ENCODE measurements at regions not wholly inside any gene's neighbourhood (a gene's known extent, or its start where the extent isn't known, plus 50 kb on each side); places are given as distances from the start of the nearest gene placed in this dataset.

GRCh38 chr1:59089036-59089798, 207.7 kb upstream of the FGGY start:
- ATAC-seq (no peak), DNase-seq (no peak)

GRCh38 chr1:59089922-59090457, 206.9 kb upstream of the FGGY start:
- ATAC-seq (no peak), DNase-seq (no peak)

GRCh38 chr1:59092126-59092525, 204.8 kb upstream of the FGGY start:
- no peak for ATAC-seq
- no peak for DNase-seq

GRCh38 chr1:59094001-59094400, 202.9 kb upstream of the FGGY start:
- no peak for ATAC-seq
- no peak for DNase-seq

- no peak for DNase-seq
- ATAC-seq = no peak
Measured at GRCh38 chr1:59096501-59096900, 200.4 kb upstream of the FGGY start.

- ATAC-seq (no peak), DNase-seq (no peak)
Measured at GRCh38 chr1:59098655-59099054, 198.2 kb upstream of the FGGY start.

- no peak for ATAC-seq
Measured at GRCh38 chr1:59100708-59101374, 196.1 kb upstream of the FGGY start.

GRCh38 chr1:59101518-59101917, 195.4 kb upstream of the FGGY start:
- DNase-seq (no peak), ATAC-seq (no peak)

More at GRCh38 chr1:59100708-59101374, 196.1 kb upstream of the FGGY start:
- no peak for DNase-seq

- DNase-seq (no peak), ATAC-seq (no peak)
Measured at GRCh38 chr1:59103457-59103856, 193.4 kb upstream of the FGGY start.

GRCh38 chr1:59104191-59104760, 192.6 kb upstream of the FGGY start:
- ATAC-seq (no peak), DNase-seq (no peak)

- ATAC-seq (no peak), DNase-seq (no peak)
Measured at GRCh38 chr1:59105548-59106507, 191.1 kb upstream of the FGGY start.

GRCh38 chr1:59107516-59107915, 189.4 kb upstream of the FGGY start:
- DNase-seq (no peak), ATAC-seq (no peak)

- DNase-seq = no peak
- no peak for ATAC-seq
Measured at GRCh38 chr1:59107916-59108315, 189.0 kb upstream of the FGGY start.

- DNase-seq (no peak), ATAC-seq (no peak)
Measured at GRCh38 chr1:59108481-59109317, 188.2 kb upstream of the FGGY start.

- no peak for ATAC-seq
- no peak for DNase-seq
Measured at GRCh38 chr1:59110271-59110670, 186.6 kb upstream of the FGGY start.

- no peak for ATAC-seq
- no peak for DNase-seq
Measured at GRCh38 chr1:59113876-59114457, 182.9 kb upstream of the FGGY start.

GRCh38 chr1:59115865-59116264, 181.0 kb upstream of the FGGY start:
- no peak for ATAC-seq
- no peak for DNase-seq

GRCh38 chr1:59116920-59117542, 179.9 kb upstream of the FGGY start:
- ATAC-seq (peak; percentile 89), DNase-seq (peak; percentile 26)

GRCh38 chr1:59122527-59122926, 174.4 kb upstream of the FGGY start:
- ATAC-seq (no peak), DNase-seq (no peak)

- no peak for DNase-seq
- ATAC-seq = no peak
Measured at GRCh38 chr1:59123081-59123681, 173.7 kb upstream of the FGGY start.

Measured in stimulated activated naive CD8-positive, alpha-beta T cell treated with anti-CD3 and anti-CD28 coated beads, Interleukin-15, Interleukin-2, amounts not matched to agents 100 U/mL and 50 U/mL, for 24 hours (primary cell).